ENCODE measurements at regions not wholly inside any gene's neighbourhood (a gene's known extent, or its start where the extent isn't known, plus 50 kb on each side); places are given as distances from the start of the nearest gene placed in this dataset.

- no peak for FAIRE-seq
These were observed 142.9 kb upstream of the TP63 start for GRCh38 chr3:189488241-189488767.

More at GRCh38 chr3:189488241-189488767, 142.9 kb upstream of the TP63 start:
- CTCF ChIA-PET, result interaction anchor here (0.8 to 1.4 kb wide), 2 partner anchors 8 to 270 kb away, joined by 3 to 6 read pairs; no protein-coding TSS in a partner anchor
- no peak overlapping the region for H3K4me3 ChIP-seq
- H3K4me1 ChIP-seq (ENCODE audit: control insufficient read depth, insufficient read depth, low read length), result no peaks in the 10 kb centered on the region
- SMC1A ChIA-PET (ENCODE audit: uncharacterized antibody, unreplicated experiment), result interaction anchor here (1.4 kb wide), 1 partner anchor 25 kb away, joined by 4 read pairs; no protein-coding TSS in a partner anchor
- no peaks in the 10 kb centered on the region for H3K9me3 ChIP-seq (replicated peaks; ENCODE audit: control insufficient read depth, insufficient read depth, low read length)
- H4K20me1 ChIP-seq (ENCODE audit: control insufficient read depth, insufficient read depth), result no peaks in the 10 kb centered on the region
- no peak overlapping the region for H3K9ac ChIP-seq (ENCODE audit: control insufficient read depth, insufficient read depth, low read length)
- 84% methylated on average over 9 of the region's 9 CpGs for WGBS (ENCODE audit: insufficient coverage, insufficient replicate concordance, low lambda C conversion rate, missing lambda C conversion rate)
- no peaks in the 10 kb centered on the region for H3K27me3 ChIP-seq (replicated peaks in 1 of 2; ENCODE audit: control insufficient read depth in 2 of 2, insufficient read depth in 2 of 2, low read length in 1 of 2)
- intact Hi-C loops (cut with micrococcal nuclease; ENCODE audit: unreplicated experiment) (no loop called here), in situ Hi-C loops (cut with MboI) (no loop called here)
- no peak overlapping the region for H3K27ac ChIP-seq (ENCODE audit: control insufficient read depth, insufficient read depth)
- no peak for DNase-seq (ENCODE audit: low read depth, low spot score)
- no peak for ATAC-seq
- H3K79me2 ChIP-seq (ENCODE audit: control insufficient read depth, insufficient read depth, low read length), result no peaks in the 10 kb centered on the region
- TF ChIP-seq ATF2 (IDR thresholded peaks at IDR 0.05; ENCODE audit: low read length), result no peak
- no peak for TF ChIP-seq BCL11A (IDR thresholded peaks at IDR 0.05; ENCODE audit: low read depth, low read length)
- TF ChIP-seq ZNF384 (IDR thresholded peaks at IDR 0.05; ENCODE audit: borderline replicate concordance, low read depth, low read length), result no peak
- TF ChIP-seq KDM1A (IDR thresholded peaks at IDR 0.05; ENCODE audit: borderline replicate concordance), result no peak
- no peak for TF ChIP-seq EGR1 (IDR thresholded peaks at IDR 0.05; ENCODE audit: borderline replicate concordance in 1 of 2, low read depth in 2 of 2, low read length in 2 of 2)
- no peak for TF ChIP-seq RELB (IDR thresholded peaks at IDR 0.05; ENCODE audit: low read depth)
- TF ChIP-seq USF2 (IDR thresholded peaks at IDR 0.05; ENCODE audit: borderline replicate concordance, low read depth, low read length), result no peak
- TF ChIP-seq TAF1 (IDR thresholded peaks at IDR 0.05; ENCODE audit: borderline replicate concordance, low read depth, low read length), result no peak
- no peak for TF ChIP-seq POU2F2 (IDR thresholded peaks at IDR 0.05; ENCODE audit: borderline replicate concordance, low read depth, low read length)
- no peak for TF ChIP-seq CHD1 (IDR thresholded peaks at IDR 0.05; ENCODE audit: low read depth, low read length)
- no peaks in the 10 kb centered on the region for H3K36me3 ChIP-seq (ENCODE audit: control insufficient read depth in 2 of 2, insufficient read depth in 2 of 2, low read length in 1 of 2)
- no TSS peak for BruUV-seq (replicated peaks)
- RAD21 ChIA-PET (ENCODE audit: unreplicated experiment), result no interaction called here
- POLR2A ChIA-PET, result no interaction called here
- no peak overlapping the region for H2AFZ ChIP-seq (ENCODE audit: control insufficient read depth, low read depth, low read length)
- H3K4me2 ChIP-seq (ENCODE audit: control insufficient read depth, insufficient read depth), result no peak overlapping the region

Measured in GM12878 (cell line).